Liver (tissue), 8 donors: ENCODE measurements at regions not wholly inside any gene's neighbourhood (a gene's known extent, or its start where the extent isn't known, plus 50 kb on each side); places are given as distances from the start of the nearest gene placed in this dataset.

Experiments
- DNase-seq: peaks from one replicate; pipeline ENCODE4 v3.0.0-alpha.2; 2017; ENCODE audit warnings: low spot score
- H3K27ac ChIP-seq, 2 donors: one replicate each; pipeline ENCODE4 v1.7.0; 2013; ENCODE audit warnings: inconsistent platforms in 2 of 2, low read length in 2 of 2, control low read depth in 1 of 2, low read depth in 1 of 2, mild to moderate bottlenecking in 1 of 2
- H3K27me3 ChIP-seq, 4 donors: one replicate each; pipeline versions ENCODE4 v1.6.1 to v1.7.0; 2013; ENCODE audit warnings: low read length in 3 of 4, inconsistent platforms in 1 of 4, mild to moderate bottlenecking in 1 of 4, moderate library complexity in 1 of 4; ENCODE audit not compliant: control insufficient read depth in 4 of 4, insufficient read depth in 4 of 4
- H3K36me3 ChIP-seq, 4 donors: one replicate each; pipeline versions ENCODE4 v1.6.1 to v1.7.0; 2013; ENCODE audit warnings: low read length in 3 of 4, mild to moderate bottlenecking in 3 of 4, low read depth in 1 of 4, moderate library complexity in 1 of 4; ENCODE audit not compliant: control insufficient read depth in 4 of 4, insufficient read depth in 3 of 4
- H3K4me1 ChIP-seq, 4 donors: one replicate each; pipeline versions ENCODE4 v1.6.1 to v1.7.0; 2013; ENCODE audit warnings: low read length in 3 of 4, mild to moderate bottlenecking in 3 of 4, moderate library complexity in 1 of 4; ENCODE audit not compliant: control insufficient read depth in 4 of 4, insufficient read depth in 4 of 4
- H3K4me3 ChIP-seq, 3 donors: one replicate each; pipeline versions ENCODE4 v1.6.1 to v1.7.0; 2013; ENCODE audit warnings: low read length in 3 of 3, control low read depth in 1 of 3, low read depth in 1 of 3, mild to moderate bottlenecking in 1 of 3
- H3K9ac ChIP-seq, 2 donors: one replicate each; pipeline ENCODE4 v1.7.0; 2013; ENCODE audit warnings: low read length in 2 of 2, mild to moderate bottlenecking in 2 of 2, moderate library complexity in 2 of 2, control low read depth in 1 of 2, low read depth in 1 of 2
- H3K9me3 ChIP-seq, 4 donors: one replicate each; pipeline versions ENCODE4 v1.6.1 to v1.7.0; 2013; ENCODE audit warnings: low read length in 3 of 4; ENCODE audit not compliant: control insufficient read depth in 4 of 4
- EGR1 ChIP-seq, 2 donors: IDR thresholded peaks; 2 replicates each; pipeline ENCODE4 v1.6.1; 2016 to 2018; ENCODE audit warnings: antibody characterized with exemption in 2 of 2, low read depth in 2 of 2
- FOXA1 ChIP-seq: IDR thresholded peaks from 2 replicates; pipeline ENCODE4 v1.6.1; 2016; ENCODE audit warnings: antibody characterized with exemption
- FOXA2 ChIP-seq: IDR thresholded peaks from 2 replicates; pipeline ENCODE4 v1.6.1; 2016; ENCODE audit warnings: antibody characterized with exemption
- GABPA ChIP-seq, 2 donors: IDR thresholded peaks in 1 of 2; conservative IDR thresholded peaks in 1 of 2; 2 replicates each; pipeline ENCODE4 v1.6.1; 2016; ENCODE audit warnings: antibody characterized with exemption in 2 of 2, mild to moderate bottlenecking in 1 of 2, moderate library complexity in 1 of 2
- HNF4A ChIP-seq, 2 donors: conservative IDR thresholded peaks; 2 replicates each; pipeline ENCODE4 v1.6.1; 2016; ENCODE audit warnings: antibody characterized with exemption in 2 of 2, mild to moderate bottlenecking in 2 of 2
- HNF4G ChIP-seq: IDR thresholded peaks from 2 replicates; pipeline ENCODE4 v1.6.1; 2016; ENCODE audit warnings: antibody characterized with exemption
- JUND ChIP-seq, 2 donors: IDR thresholded peaks; 2 replicates each; pipeline ENCODE4 v1.6.1; 2016; ENCODE audit warnings: antibody characterized with exemption in 2 of 2
- NR2F2 ChIP-seq: IDR thresholded peaks from 2 replicates; pipeline ENCODE4 v1.6.1; 2016; ENCODE audit warnings: antibody characterized with exemption
- RAD21 ChIP-seq, 2 donors: IDR thresholded peaks; 2 replicates each; pipeline ENCODE4 v1.6.1; 2016; ENCODE audit warnings: antibody characterized with exemption in 2 of 2, mild to moderate bottlenecking in 2 of 2
- RXRA ChIP-seq, 2 donors: IDR thresholded peaks; 2 replicates each; pipeline ENCODE4 v1.6.1; 2017 to 2018; ENCODE audit warnings: antibody characterized with exemption in 2 of 2, mild to moderate bottlenecking in 1 of 2
- SP1 ChIP-seq: IDR thresholded peaks from 2 replicates; pipeline ENCODE4 v1.6.1; 2018; ENCODE audit warnings: antibody characterized with exemption, mild to moderate bottlenecking
- TAF1 ChIP-seq: conservative IDR thresholded peaks from 2 replicates; pipeline ENCODE4 v1.6.1; 2016; ENCODE audit warnings: antibody characterized with exemption, mild to moderate bottlenecking
- YY1 ChIP-seq: IDR thresholded peaks from 2 replicates; pipeline ENCODE4 v1.6.1; 2016; ENCODE audit warnings: antibody characterized with exemption, mild to moderate bottlenecking
- WGBS: extraction: QIAGEN DNeasy Blood & Tissue Kit; methylation state at CpG from one replicate; pipeline ENCODE4 v1.1.7; 2013; 5-methylcytosine and 5-hydroxymethylcytosine counted together
- TF ChIP-seq, protein P1 (sequence below): fragments of 150-350 bp; IDR thresholded peaks from 2 replicates; pipeline ENCODE4 v1.5.1; 2017; ENCODE audit warnings: improper control_type of control experiment, low read depth, low read length; ENCODE audit not compliant: missing input control
- TF ChIP-seq, protein P2 (sequence below): IDR thresholded peaks from 2 replicates; pipeline ENCODE4 v1.6.1; 2016; ENCODE audit warnings: antibody characterized with exemption, mild to moderate bottlenecking
- TF ChIP-seq, protein P3 (sequence below): IDR thresholded peaks from 2 replicates; pipeline ENCODE4 v1.6.1; 2016; ENCODE audit warnings: antibody characterized with exemption
- TF ChIP-seq, protein P4 (sequence below): IDR thresholded peaks from 2 replicates; pipeline ENCODE4 v1.6.1; 2016; ENCODE audit warnings: antibody characterized with exemption
- TF ChIP-seq, protein P5 (sequence below): IDR thresholded peaks from 2 replicates; pipeline ENCODE4 v1.6.1; 2016; ENCODE audit warnings: antibody characterized with exemption
- donor health status: healthy.
- donor health status: healthy.
- donor health status: healthy.
- donor health status: healthy.
- donor health status: healthy.

DNA sequence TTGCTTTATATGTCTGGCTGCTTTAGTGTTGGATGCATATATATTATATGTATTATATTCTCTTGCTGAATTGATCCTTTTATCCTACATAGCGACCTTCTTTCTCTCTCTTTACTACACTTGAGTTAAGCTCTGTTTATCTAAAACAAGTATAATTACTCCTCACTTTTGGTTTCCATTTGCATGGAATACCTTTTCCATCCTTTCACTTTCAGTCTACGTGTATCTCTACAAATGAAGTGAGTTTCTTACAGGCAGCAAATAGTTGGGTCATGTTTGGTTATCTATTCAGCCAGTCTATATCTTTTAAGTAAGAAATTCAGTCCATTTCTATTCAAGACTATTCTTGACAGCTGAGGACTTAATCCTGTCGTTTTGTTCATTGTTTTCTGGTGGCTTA, 167.5 kb upstream of the USP38 start:
- no peaks in the 10 kb centered on the region for H3K27me3 ChIP-seq
- H3K9ac ChIP-seq: no peak overlapping the region
- DNase-seq: no peak
- H3K36me3 ChIP-seq: no peaks in the 10 kb centered on the region
- no peak overlapping the region for H3K4me3 ChIP-seq
- H3K27ac ChIP-seq: no peak overlapping the region
- peaks cover 0 to 4% (median 0%) of the 10 kb centered on the region in 4 donors for H3K9me3 ChIP-seq
- peaks cover 0 to 1% (median 0%) of the 10 kb centered on the region in 4 donors for H3K4me1 ChIP-seq
- TF ChIP-seq FOXA2 (no peak), EGR1 (IDR thresholded peaks at IDR 0.05; ENCODE audit: low read depth in 2 of 2) (no peak), HNF4G (no peak), TAF1 (no peak), NR2F2 (no peak), RAD21 (IDR thresholded peaks at IDR 0.05) (no peak), FOXA1 (no peak), GABPA (IDR thresholded peaks at IDR 0.05 in 1 of 2, conservative IDR thresholded peaks at IDR 0.05 in 1 of 2) (no peak), HNF4A (conservative IDR thresholded peaks at IDR 0.05) (no peak), YY1 (no peak), SP1 (no peak), RXRA (IDR thresholded peaks at IDR 0.05) (no peak), JUND (IDR thresholded peaks at IDR 0.05) (no peak)
- TF ChIP-seq, protein P1, sequence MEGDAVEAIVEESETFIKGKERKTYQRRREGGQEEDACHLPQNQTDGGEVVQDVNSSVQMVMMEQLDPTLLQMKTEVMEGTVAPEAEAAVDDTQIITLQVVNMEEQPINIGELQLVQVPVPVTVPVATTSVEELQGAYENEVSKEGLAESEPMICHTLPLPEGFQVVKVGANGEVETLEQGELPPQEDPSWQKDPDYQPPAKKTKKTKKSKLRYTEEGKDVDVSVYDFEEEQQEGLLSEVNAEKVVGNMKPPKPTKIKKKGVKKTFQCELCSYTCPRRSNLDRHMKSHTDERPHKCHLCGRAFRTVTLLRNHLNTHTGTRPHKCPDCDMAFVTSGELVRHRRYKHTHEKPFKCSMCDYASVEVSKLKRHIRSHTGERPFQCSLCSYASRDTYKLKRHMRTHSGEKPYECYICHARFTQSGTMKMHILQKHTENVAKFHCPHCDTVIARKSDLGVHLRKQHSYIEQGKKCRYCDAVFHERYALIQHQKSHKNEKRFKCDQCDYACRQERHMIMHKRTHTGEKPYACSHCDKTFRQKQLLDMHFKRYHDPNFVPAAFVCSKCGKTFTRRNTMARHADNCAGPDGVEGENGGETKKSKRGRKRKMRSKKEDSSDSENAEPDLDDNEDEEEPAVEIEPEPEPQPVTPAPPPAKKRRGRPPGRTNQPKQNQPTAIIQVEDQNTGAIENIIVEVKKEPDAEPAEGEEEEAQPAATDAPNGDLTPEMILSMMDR: no peak
- TF ChIP-seq, protein P2, sequence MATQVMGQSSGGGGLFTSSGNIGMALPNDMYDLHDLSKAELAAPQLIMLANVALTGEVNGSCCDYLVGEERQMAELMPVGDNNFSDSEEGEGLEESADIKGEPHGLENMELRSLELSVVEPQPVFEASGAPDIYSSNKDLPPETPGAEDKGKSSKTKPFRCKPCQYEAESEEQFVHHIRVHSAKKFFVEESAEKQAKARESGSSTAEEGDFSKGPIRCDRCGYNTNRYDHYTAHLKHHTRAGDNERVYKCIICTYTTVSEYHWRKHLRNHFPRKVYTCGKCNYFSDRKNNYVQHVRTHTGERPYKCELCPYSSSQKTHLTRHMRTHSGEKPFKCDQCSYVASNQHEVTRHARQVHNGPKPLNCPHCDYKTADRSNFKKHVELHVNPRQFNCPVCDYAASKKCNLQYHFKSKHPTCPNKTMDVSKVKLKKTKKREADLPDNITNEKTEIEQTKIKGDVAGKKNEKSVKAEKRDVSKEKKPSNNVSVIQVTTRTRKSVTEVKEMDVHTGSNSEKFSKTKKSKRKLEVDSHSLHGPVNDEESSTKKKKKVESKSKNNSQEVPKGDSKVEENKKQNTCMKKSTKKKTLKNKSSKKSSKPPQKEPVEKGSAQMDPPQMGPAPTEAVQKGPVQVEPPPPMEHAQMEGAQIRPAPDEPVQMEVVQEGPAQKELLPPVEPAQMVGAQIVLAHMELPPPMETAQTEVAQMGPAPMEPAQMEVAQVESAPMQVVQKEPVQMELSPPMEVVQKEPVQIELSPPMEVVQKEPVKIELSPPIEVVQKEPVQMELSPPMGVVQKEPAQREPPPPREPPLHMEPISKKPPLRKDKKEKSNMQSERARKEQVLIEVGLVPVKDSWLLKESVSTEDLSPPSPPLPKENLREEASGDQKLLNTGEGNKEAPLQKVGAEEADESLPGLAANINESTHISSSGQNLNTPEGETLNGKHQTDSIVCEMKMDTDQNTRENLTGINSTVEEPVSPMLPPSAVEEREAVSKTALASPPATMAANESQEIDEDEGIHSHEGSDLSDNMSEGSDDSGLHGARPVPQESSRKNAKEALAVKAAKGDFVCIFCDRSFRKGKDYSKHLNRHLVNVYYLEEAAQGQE: no peak
- TF ChIP-seq, protein P3, sequence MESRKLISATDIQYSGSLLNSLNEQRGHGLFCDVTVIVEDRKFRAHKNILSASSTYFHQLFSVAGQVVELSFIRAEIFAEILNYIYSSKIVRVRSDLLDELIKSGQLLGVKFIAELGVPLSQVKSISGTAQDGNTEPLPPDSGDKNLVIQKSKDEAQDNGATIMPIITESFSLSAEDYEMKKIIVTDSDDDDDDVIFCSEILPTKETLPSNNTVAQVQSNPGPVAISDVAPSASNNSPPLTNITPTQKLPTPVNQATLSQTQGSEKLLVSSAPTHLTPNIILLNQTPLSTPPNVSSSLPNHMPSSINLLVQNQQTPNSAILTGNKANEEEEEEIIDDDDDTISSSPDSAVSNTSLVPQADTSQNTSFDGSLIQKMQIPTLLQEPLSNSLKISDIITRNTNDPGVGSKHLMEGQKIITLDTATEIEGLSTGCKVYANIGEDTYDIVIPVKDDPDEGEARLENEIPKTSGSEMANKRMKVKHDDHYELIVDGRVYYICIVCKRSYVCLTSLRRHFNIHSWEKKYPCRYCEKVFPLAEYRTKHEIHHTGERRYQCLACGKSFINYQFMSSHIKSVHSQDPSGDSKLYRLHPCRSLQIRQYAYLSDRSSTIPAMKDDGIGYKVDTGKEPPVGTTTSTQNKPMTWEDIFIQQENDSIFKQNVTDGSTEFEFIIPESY: no peak
- TF ChIP-seq, protein P4, sequence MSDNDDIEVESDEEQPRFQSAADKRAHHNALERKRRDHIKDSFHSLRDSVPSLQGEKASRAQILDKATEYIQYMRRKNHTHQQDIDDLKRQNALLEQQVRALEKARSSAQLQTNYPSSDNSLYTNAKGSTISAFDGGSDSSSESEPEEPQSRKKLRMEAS: no peak
- TF ChIP-seq, protein P5, sequence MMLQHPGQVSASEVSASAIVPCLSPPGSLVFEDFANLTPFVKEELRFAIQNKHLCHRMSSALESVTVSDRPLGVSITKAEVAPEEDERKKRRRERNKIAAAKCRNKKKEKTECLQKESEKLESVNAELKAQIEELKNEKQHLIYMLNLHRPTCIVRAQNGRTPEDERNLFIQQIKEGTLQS: no peak
- 33% methylated on average over 3 of the region's 3 CpGs for WGBS
